GM19193 (cell line): ENCODE measurements at regions not wholly inside any gene's neighbourhood (a gene's known extent, or its start where the extent isn't known, plus 50 kb on each side); places are given as distances from the start of the nearest gene placed in this dataset.

Source experiments
- POLR2A ChIP-seq: IDR thresholded peaks from 4 replicates; pipeline ENCODE4 v1.6.1; 2011; ENCODE audit not compliant: insufficient read depth, insufficient read length; ENCODE audit errors: extremely low read depth

- no peak for TF ChIP-seq POLR2A
These were observed 262.7 kb downstream of the ETS1 start for GRCh38 chr11:128324531-128325141.

GRCh38 chr11:128324051-128324481 is 263.3 kb downstream of the ETS1 start:
- no peak for TF ChIP-seq POLR2A

GRCh38 chr11:128323381-128323780 is 264.0 kb downstream of the ETS1 start:
- no peak for TF ChIP-seq POLR2A

GRCh38 chr11:128318856-128319474 is 268.4 kb downstream of the ETS1 start:
- no peak for TF ChIP-seq POLR2A

- no peak for TF ChIP-seq POLR2A
These were observed 270.7 kb downstream of the ETS1 start for GRCh38 chr11:128316541-128317227.

GRCh38 chr11:128315933-128316332 is 271.4 kb downstream of the ETS1 start:
- no peak for TF ChIP-seq POLR2A

- no peak for TF ChIP-seq POLR2A
These were observed 273.4 kb downstream of the ETS1 start for GRCh38 chr11:128313931-128314330.

GRCh38 chr11:128311742-128312719 is 275.3 kb downstream of the ETS1 start:
- TF ChIP-seq POLR2A, result no peak

- no peak for TF ChIP-seq POLR2A
These were observed 276.5 kb downstream of the ETS1 start for GRCh38 chr11:128310676-128311445.

- TF ChIP-seq POLR2A, result no peak
These were observed 277.4 kb downstream of the ETS1 start for GRCh38 chr11:128310005-128310404.

GRCh38 chr11:128308794-128309193 is 278.6 kb downstream of the ETS1 start:
- TF ChIP-seq POLR2A, result no peak

- no peak for TF ChIP-seq POLR2A
These were observed 281.8 kb downstream of the ETS1 start for GRCh38 chr11:128305588-128305987.

GRCh38 chr11:128304666-128305485 is 282.5 kb downstream of the ETS1 start:
- TF ChIP-seq POLR2A, result no peak

GRCh38 chr11:128304116-128304515 is 283.2 kb downstream of the ETS1 start:
- TF ChIP-seq POLR2A, result no peak

- no peak for TF ChIP-seq POLR2A
These were observed 284.0 kb downstream of the ETS1 start for GRCh38 chr11:128303383-128303782.
